ENCODE measurements at regions not wholly inside any gene's neighbourhood (a gene's known extent, or its start where the extent isn't known, plus 50 kb on each side); places are given as distances from the start of the nearest gene placed in this dataset.

- 0 to 40% (median 15%) methylated on average over 1 of the region's 1 CpG; no CpG with 5 or more reads in 6 of the 10 experiments for WGBS, 10 experiments
- H3K27ac ChIP-seq = no peak overlapping the region
Observed at GRCh38 chrX:27086237-27086636, 376.9 kb downstream of the PPP4R3C start.

GRCh38 chrX:27085346-27085745, 377.8 kb downstream of the PPP4R3C start:
- H3K4me3 ChIP-seq = no peak overlapping the region
- WGBS, 10 experiments = 0 to 92% (median 71%) methylated on average over 1 to 3 of the region's 4 CpGs; no CpG with 5 or more reads in 5 of the 10 experiments
- no peaks in the 10 kb centered on the region for H3K4me1 ChIP-seq (replicated peaks in 1 of 2)
- in situ Hi-C loops (cut with MboI; ENCODE audit: low pct_unique_long_range_greater_than_20kb in 2 of 9, low sequenced_read_pairs in 9 of 9, unreplicated experiment in 9 of 9) = no loop called here
- ATAC-seq (replicated peaks in 6 of 8) = no peak
- H3K27ac ChIP-seq = no peak overlapping the region

More at GRCh38 chrX:27086237-27086636, 376.9 kb downstream of the PPP4R3C start:
- Histone ChIP-seq H3K4me1 (replicated peaks in 1 of 2) (no peaks in the 10 kb centered on the region), H3K4me3 (no peak overlapping the region)
- peak in 4 of 8 experiments; percentile 30 to 58 (median 53) for ATAC-seq (replicated peaks in 6 of 8)
- in situ Hi-C loops (cut with MboI; ENCODE audit: low pct_unique_long_range_greater_than_20kb in 2 of 9, low sequenced_read_pairs in 9 of 9, unreplicated experiment in 9 of 9) = no loop called here

GRCh38 chrX:27078371-27078770, 384.8 kb downstream of the PPP4R3C start:
- Histone ChIP-seq H3K4me3 (no peak overlapping the region), H3K4me1 (replicated peaks in 1 of 2) (no peaks in the 10 kb centered on the region), H3K27ac (no peak overlapping the region)
- ATAC-seq (replicated peaks in 6 of 8) = no peak
- in situ Hi-C loops (cut with MboI; ENCODE audit: low pct_unique_long_range_greater_than_20kb in 2 of 9, low sequenced_read_pairs in 9 of 9, unreplicated experiment in 9 of 9) = no loop called here
- WGBS, 10 experiments = 0 to 100% (median 50%) methylated on average over 1 of the region's 1 CpG; no CpG with 5 or more reads in 6 of the 10 experiments

GRCh38 chrX:27057883-27058282, 405.3 kb downstream of the PPP4R3C start:
- ATAC-seq (replicated peaks in 6 of 8) = no peak
- H3K4me1 ChIP-seq (replicated peaks in 1 of 2) = no peaks in the 10 kb centered on the region
- H3K27ac ChIP-seq = no peak overlapping the region
- no peak overlapping the region for H3K4me3 ChIP-seq
- in situ Hi-C loops (cut with MboI; ENCODE audit: low pct_unique_long_range_greater_than_20kb in 2 of 9, low sequenced_read_pairs in 9 of 9, unreplicated experiment in 9 of 9) = no loop called here
- WGBS, 10 experiments = 0 to 39% methylated on average over 3 to 4 of the region's 5 CpGs; no CpG with 5 or more reads in 8 of the 10 experiments

DNA sequence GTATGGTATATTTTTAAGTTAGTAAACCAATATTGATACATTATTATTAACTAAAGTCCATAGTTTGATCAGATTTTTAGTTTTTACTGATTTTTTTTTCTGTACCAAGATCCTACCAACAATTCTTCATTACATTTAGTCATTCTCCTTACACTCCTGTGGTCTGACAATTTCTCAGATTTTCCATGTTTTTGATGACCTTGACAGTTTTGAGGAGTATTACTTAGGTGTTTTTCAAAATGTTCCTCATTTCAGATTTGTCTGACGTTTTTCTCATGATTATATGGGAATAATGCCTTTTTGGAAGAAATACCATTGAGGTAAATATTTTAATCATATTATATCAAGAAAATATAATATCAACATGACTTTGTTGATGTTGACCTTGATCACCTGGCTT, 423.8 kb downstream of the PPP4R3C start:
- WGBS, 10 experiments = 0 to 89% (median 20%) methylated on average over 1 of the region's 1 CpG; no CpG with 5 or more reads in 6 of the 10 experiments
- no peak for ATAC-seq (replicated peaks in 6 of 8)
- no peaks in the 10 kb centered on the region for H3K4me1 ChIP-seq (replicated peaks in 1 of 2)
- H3K27ac ChIP-seq = no peak overlapping the region
- H3K4me3 ChIP-seq = no peak overlapping the region
- in situ Hi-C loops (cut with MboI; ENCODE audit: low pct_unique_long_range_greater_than_20kb in 2 of 9, low sequenced_read_pairs in 9 of 9, unreplicated experiment in 9 of 9) = no loop called here

DNA sequence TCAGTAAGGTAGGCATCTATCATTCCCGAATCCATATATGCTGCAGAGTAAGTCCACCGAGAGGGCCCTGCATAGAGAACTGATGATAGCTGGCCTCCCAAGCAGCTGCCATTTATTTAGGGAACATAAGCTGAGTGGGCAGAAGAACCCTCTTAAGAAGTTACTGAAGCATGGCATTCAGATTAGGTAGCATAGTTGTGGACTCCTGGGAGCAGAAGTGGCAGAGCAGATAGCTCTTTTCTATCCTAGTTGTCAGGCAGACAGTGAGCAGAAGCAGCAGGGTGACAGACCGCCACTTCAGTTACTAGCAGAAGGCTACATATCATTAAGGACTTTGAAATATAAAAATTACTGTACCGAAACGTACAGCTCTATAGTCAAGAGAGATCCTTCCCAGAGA, 454.7 kb downstream of the PPP4R3C start:
- 0 to 80% (median 49%) methylated on average over 1 to 4 of the region's 5 CpGs; no CpG with 5 or more reads in 7 of the 10 experiments for WGBS, 10 experiments
- in situ Hi-C loops (cut with MboI; ENCODE audit: low pct_unique_long_range_greater_than_20kb in 2 of 9, low sequenced_read_pairs in 9 of 9, unreplicated experiment in 9 of 9) = no loop called here
- H3K4me1 ChIP-seq (replicated peaks in 1 of 2) = no peaks in the 10 kb centered on the region
- H3K4me3 ChIP-seq = no peak overlapping the region
- ATAC-seq (replicated peaks in 6 of 8) = peak in 2 of 8 experiments; percentile 43 to 69
- H3K27ac ChIP-seq = no peak overlapping the region

- WGBS, 10 experiments = 0 to 100% (median 10%) methylated on average over 1 of the region's 1 CpG; no CpG with 5 or more reads in 5 of the 10 experiments
- ATAC-seq (replicated peaks in 6 of 8) = no peak
- in situ Hi-C loops (cut with MboI; ENCODE audit: low pct_unique_long_range_greater_than_20kb in 2 of 9, low sequenced_read_pairs in 9 of 9, unreplicated experiment in 9 of 9) = no loop called here
- Histone ChIP-seq H3K4me3 (no peak overlapping the region), H3K27ac (no peak overlapping the region), H3K4me1 (replicated peaks in 1 of 2) (no peaks in the 10 kb centered on the region)
Observed at GRCh38 chrX:26999634-27000033, 463.5 kb downstream of the PPP4R3C start.

- no peaks in the 10 kb centered on the region for H3K4me1 ChIP-seq (replicated peaks in 1 of 2)
- in situ Hi-C loops (cut with MboI; ENCODE audit: low pct_unique_long_range_greater_than_20kb in 2 of 9, low sequenced_read_pairs in 9 of 9, unreplicated experiment in 9 of 9) = no loop called here
- no peak overlapping the region for H3K4me3 ChIP-seq
- ATAC-seq (replicated peaks in 6 of 8) = no peak
- H3K27ac ChIP-seq = no peak overlapping the region
- 29 to 48% methylated on average over 3 of the region's 3 CpGs; no CpG with 5 or more reads in 8 of the 10 experiments for WGBS, 10 experiments
Observed at GRCh38 chrX:26958261-26958660, 504.9 kb downstream of the PPP4R3C start.

DNA sequence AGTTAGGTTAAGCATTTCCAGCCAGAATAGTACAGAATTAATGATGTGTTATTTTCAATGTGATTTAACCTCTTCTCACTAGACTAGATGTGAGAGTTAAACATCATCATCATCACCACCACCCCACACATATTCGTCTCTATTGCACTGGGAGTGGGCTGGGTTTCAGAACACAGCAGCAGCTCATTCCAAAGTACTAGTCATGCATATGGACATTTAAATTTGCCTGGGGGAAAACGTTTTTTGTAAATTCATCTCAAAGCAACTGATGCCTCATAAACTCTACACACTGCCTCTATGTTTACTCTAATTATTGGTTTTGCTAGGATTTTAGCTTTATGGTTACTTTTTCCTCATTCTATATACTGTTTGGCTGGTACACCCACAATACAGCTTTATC, 509.1 kb downstream of the PPP4R3C start:
- H3K27ac ChIP-seq = no peak overlapping the region
- H3K4me3 ChIP-seq = no peak overlapping the region
- no peaks in the 10 kb centered on the region for H3K4me1 ChIP-seq (replicated peaks in 1 of 2)
- in situ Hi-C loops (cut with MboI; ENCODE audit: low pct_unique_long_range_greater_than_20kb in 2 of 9, low sequenced_read_pairs in 9 of 9, unreplicated experiment in 9 of 9) = no loop called here
- WGBS, 10 experiments = 0 to 14% (median 0%) methylated on average over 1 to 2 of the region's 2 CpGs; no CpG with 5 or more reads in 7 of the 10 experiments
- peak in 3 of 8 experiments; percentile 46 to 88 (median 72) for ATAC-seq (replicated peaks in 6 of 8)

- WGBS, 10 experiments = 0 to 75% (median 37%) methylated on average over 1 to 2 of the region's 2 CpGs; no CpG with 5 or more reads in 5 of the 10 experiments
- Histone ChIP-seq H3K27ac (no peak overlapping the region), H3K4me3 (no peak overlapping the region), H3K4me1 (replicated peaks in 1 of 2) (no peaks in the 10 kb centered on the region)
- ATAC-seq (replicated peaks in 6 of 8) = no peak
- in situ Hi-C loops (cut with MboI; ENCODE audit: low pct_unique_long_range_greater_than_20kb in 2 of 9, low sequenced_read_pairs in 9 of 9, unreplicated experiment in 9 of 9) = no loop called here
Observed at GRCh38 chrX:26952213-26952612, 510.9 kb downstream of the PPP4R3C start.

DNA sequence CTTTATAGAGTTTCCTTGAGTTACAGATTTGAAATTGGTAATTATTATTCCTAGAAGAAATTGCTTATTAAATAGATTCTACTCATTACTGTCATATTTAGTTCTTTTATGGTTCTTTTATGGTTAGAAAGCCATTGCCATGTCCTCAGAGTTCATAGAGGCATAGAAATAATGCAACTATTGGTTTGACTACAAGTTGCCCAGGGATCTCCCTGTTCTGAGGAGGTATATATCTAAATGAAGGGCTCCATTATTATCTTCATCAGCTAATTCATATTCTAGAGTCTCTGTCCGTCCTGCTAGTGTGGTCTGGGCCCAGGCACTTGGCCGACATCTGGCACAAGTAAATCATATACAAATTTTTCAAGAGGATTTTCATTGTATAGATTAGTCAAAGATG, 535.7 kb downstream of the PPP4R3C start:
- Histone ChIP-seq H3K4me1 (replicated peaks in 1 of 2) (no peaks in the 10 kb centered on the region), H3K27ac (no peak overlapping the region)
- WGBS, 10 experiments = 55 to 100% (median 86%) methylated on average over 1 to 2 of the region's 2 CpGs; no CpG with 5 or more reads in 6 of the 10 experiments

GRCh38 chrX:26925088-26925487, 538.1 kb downstream of the PPP4R3C start:
- ATAC-seq (replicated peaks in 6 of 8) = no peak
- in situ Hi-C loops (cut with MboI; ENCODE audit: low pct_unique_long_range_greater_than_20kb in 2 of 9, low sequenced_read_pairs in 9 of 9, unreplicated experiment in 9 of 9) = no loop called here
- H3K4me1 ChIP-seq (replicated peaks in 1 of 2) = no peaks in the 10 kb centered on the region
- H3K4me3 ChIP-seq = no peak overlapping the region
- no peak overlapping the region for H3K27ac ChIP-seq

More for the DNA sequence above, 535.7 kb downstream of the PPP4R3C start:
- in situ Hi-C loops (cut with MboI; ENCODE audit: low pct_unique_long_range_greater_than_20kb in 2 of 9, low sequenced_read_pairs in 9 of 9, unreplicated experiment in 9 of 9) = no loop called here
- no peak overlapping the region for H3K4me3 ChIP-seq
- no peak for ATAC-seq (replicated peaks in 6 of 8)

- WGBS, 10 experiments = 0 to 92% (median 33%) methylated on average over 1 to 2 of the region's 3 CpGs; no CpG with 5 or more reads in 5 of the 10 experiments
- Histone ChIP-seq H3K4me1 (replicated peaks in 1 of 2) (no peaks in the 10 kb centered on the region), H3K4me3 (no peak overlapping the region), H3K27ac (no peak overlapping the region)
- peak in 3 of 8 experiments; percentile 18 to 71 (median 50) for ATAC-seq (replicated peaks in 6 of 8)
- in situ Hi-C loops (cut with MboI; ENCODE audit: low pct_unique_long_range_greater_than_20kb in 2 of 9, low sequenced_read_pairs in 9 of 9, unreplicated experiment in 9 of 9) = no loop called here
Observed at GRCh38 chrX:26922278-26922677, 540.9 kb downstream of the PPP4R3C start.

DNA sequence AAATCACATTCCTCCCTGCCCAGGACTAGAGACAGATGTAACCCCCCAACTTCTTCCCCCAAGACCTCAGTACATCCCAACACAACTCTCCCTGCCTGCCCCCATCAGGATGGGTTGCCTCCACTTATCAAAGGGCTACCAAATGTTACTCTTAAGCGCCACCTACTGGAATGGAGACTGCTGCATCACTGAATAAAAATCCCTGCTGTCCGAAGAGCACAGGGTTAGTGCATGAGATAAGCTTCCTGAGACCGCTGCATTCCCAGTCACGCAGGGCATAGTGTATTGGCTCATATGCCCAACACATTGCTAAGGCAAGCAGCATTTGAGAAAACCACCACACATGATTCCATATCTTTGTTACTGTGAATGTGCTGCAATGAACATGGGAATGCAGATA, 544.5 kb downstream of the PPP4R3C start:
- Histone ChIP-seq H3K4me3 (no peak overlapping the region), H3K27ac (no peak overlapping the region), H3K4me1 (replicated peaks in 1 of 2) (no peaks in the 10 kb centered on the region)
- in situ Hi-C loops (cut with MboI; ENCODE audit: low pct_unique_long_range_greater_than_20kb in 2 of 9, low sequenced_read_pairs in 9 of 9, unreplicated experiment in 9 of 9) = no loop called here
- peak in 2 of 8 experiments; percentile 51 to 69 for ATAC-seq (replicated peaks in 6 of 8)
- 40% methylated on average over 1 of the region's 4 CpGs; no CpG with 5 or more reads in 9 of the 10 experiments for WGBS, 10 experiments
